Adrenal gland (tissue), 5 donors: ENCODE measurements at regions not wholly inside any gene's neighbourhood (a gene's known extent, or its start where the extent isn't known, plus 50 kb on each side); places are given as distances from the start of the nearest gene placed in this dataset.

Source experiments
- CTCF ChIP-seq, 6 experiments: fragments of 450-650 bp in 4 of 6; fragments of 200-600 bp in 2 of 6; sonication (generic) in 1 of 6; IDR thresholded peaks; 1 replicate in 5 of 6; 2 replicates in 1 of 6; pipeline versions ENCODE4 v1.5.1 to v1.8.0; 2016 to 2021; ENCODE audit warnings: antibody characterized with exemption in 6 of 6, mild to moderate bottlenecking in 2 of 6, moderate library complexity in 1 of 6
- POLR2A ChIP-seq, 2 donors: fragments of 450-650 bp; IDR thresholded peaks; one replicate each; pipeline ENCODE4 v1.6.1; 2017; ENCODE audit warnings: antibody characterized with exemption in 2 of 2, mild to moderate bottlenecking in 2 of 2, moderate library complexity in 1 of 2
- donor health status: DM: no; HTN: no; CAD: no.

GRCh38 chr20:7159903-7160302 lies 392.4 kb downstream of the BMP2 start:
- TF ChIP-seq CTCF (IDR thresholded peaks at IDR 0.05) (no peak), POLR2A (IDR thresholded peaks at IDR 0.05) (no peak)
